PC-9 (cell line): ENCODE measurements at regions not wholly inside any gene's neighbourhood (a gene's known extent, or its start where the extent isn't known, plus 50 kb on each side); places are given as distances from the start of the nearest gene placed in this dataset.

Experiments
- CTCF ChIP-seq: fragments of 200-600 bp; sonication (generic); conservative IDR thresholded peaks from 2 replicates; pipeline ENCODE4 v1.6.1; 2017; ENCODE audit warnings: mixed run types, antibody characterized with exemption, mild to moderate bottlenecking, moderate library complexity
- EZH2 ChIP-seq: fragments of 200-600 bp; sonication (generic); IDR thresholded peaks from 2 replicates; pipeline ENCODE4 v1.8.0; 2017; ENCODE audit warnings: antibody characterized with exemption, low read depth

GRCh38 chr22:48238966-48239365 is 1476.5 kb downstream of the TBC1D22A start:
- TF ChIP-seq CTCF, result no peak
- no peak for TF ChIP-seq EZH2
